ENCODE measurements at regions not wholly inside any gene's neighbourhood (a gene's known extent, or its start where the extent isn't known, plus 50 kb on each side); places are given as distances from the start of the nearest gene placed in this dataset.

DNA sequence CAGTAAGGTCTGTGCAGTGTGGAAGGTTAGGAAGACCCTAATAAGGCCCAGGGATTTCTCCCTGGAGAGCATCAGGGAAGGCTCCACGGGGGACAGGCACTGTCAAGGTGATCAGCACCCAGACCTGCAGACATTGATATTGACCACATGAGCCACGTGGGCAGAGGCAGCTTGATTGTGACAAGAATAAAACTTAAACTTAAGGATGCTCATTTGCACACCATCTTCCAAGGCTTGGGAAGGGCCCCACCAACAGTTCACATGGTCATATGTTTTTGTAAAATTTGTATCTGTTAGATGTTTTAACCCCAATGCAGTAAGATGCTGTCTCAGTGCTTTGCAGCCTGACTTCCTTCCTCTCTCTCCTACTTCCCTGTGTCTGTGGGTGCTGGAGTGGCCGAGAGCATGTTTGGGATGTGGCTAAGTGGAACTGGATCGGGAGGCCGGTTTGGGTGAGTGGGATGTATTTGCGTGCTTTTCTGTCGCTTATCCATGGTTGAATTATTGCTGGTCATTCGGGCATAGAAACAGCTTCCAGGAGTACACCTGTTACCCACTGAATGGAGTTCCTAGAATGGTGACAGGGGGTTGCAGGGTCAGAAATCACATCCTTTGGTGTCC is 49.8 kb upstream of the OLIG2 start:
- no peak overlapping the region for H3K9ac ChIP-seq
- H3K9me3 ChIP-seq: no peaks in the 10 kb centered on the region
- no peak overlapping the region for H3K27ac ChIP-seq
- TF ChIP-seq Cebpa-rat (IDR thresholded peaks at IDR 0.05): no peak
- peaks cover 15% of the 10 kb centered on the region for H3K4me1 ChIP-seq
- no peaks in the 10 kb centered on the region for H3K27me3 ChIP-seq
- H3K36me3 ChIP-seq: no peaks in the 10 kb centered on the region
- no peak overlapping the region; the same call in 1 of the 2 replicates for H3K4me2 ChIP-seq
- H3K4me3 ChIP-seq: no peak overlapping the region
- H4K20me1 ChIP-seq: no peaks in the 10 kb centered on the region

All from BLaER1 (cell line).